GM12878 (cell line): ENCODE measurements at regions not wholly inside any gene's neighbourhood (a gene's known extent, or its start where the extent isn't known, plus 50 kb on each side); places are given as distances from the start of the nearest gene placed in this dataset.

ENCODE experiments used
- CTCF ChIP-seq, 3 experiments: IDR thresholded peaks in 2 of 3; conservative IDR thresholded peaks in 1 of 3; 2 replicates each; pipeline ENCODE4 v1.5.1; 2011; ENCODE audit warnings: low read depth in 3 of 3, low read length in 3 of 3, mild to moderate bottlenecking in 3 of 3, control low read depth in 2 of 3, moderate library complexity in 2 of 3, inconsistent platforms in 1 of 3, mixed read lengths in 1 of 3; ENCODE audit not compliant: control insufficient read depth in 2 of 3, insufficient read depth in 1 of 3; ENCODE audit errors: extremely low read depth in 1 of 3
- EP300 ChIP-seq, 2 experiments: fragments of 150-350 bp in 1 of 2; IDR thresholded peaks; 2 replicates each; pipeline ENCODE4 v1.6.1; 2011 to 2012; ENCODE audit warnings: low read depth in 2 of 2, low read length in 2 of 2, borderline replicate concordance in 1 of 2, improper control_type of control experiment in 1 of 2, inconsistent platforms in 1 of 2; ENCODE audit not compliant: control insufficient read depth in 1 of 2
- ESRRA ChIP-seq: IDR thresholded peaks from 2 replicates; pipeline ENCODE4 v1.6.1; 2012; ENCODE audit warnings: mild to moderate bottlenecking, low read length, improper control_type of control experiment
- FOXM1 ChIP-seq: IDR thresholded peaks from 2 replicates; pipeline ENCODE4 v1.6.1; 2012; ENCODE audit warnings: low read depth, mild to moderate bottlenecking, inconsistent platforms, low read length, moderate library complexity
- PAX5 ChIP-seq: IDR thresholded peaks from 2 replicates; pipeline ENCODE4 v1.6.1; 2011; ENCODE audit warnings: low read depth, low read length, borderline replicate concordance
- POLR2AphosphoS5 ChIP-seq: IDR thresholded peaks from 2 replicates; pipeline ENCODE4 v1.6.1; 2011; ENCODE audit warnings: mild to moderate bottlenecking, low read length, inconsistent platforms
- SRF ChIP-seq, 2 experiments: IDR thresholded peaks; 2 replicates each; pipeline ENCODE4 v1.6.1; 2011; ENCODE audit warnings: low read depth in 2 of 2, low read length in 2 of 2, mild to moderate bottlenecking in 1 of 2, moderate library complexity in 1 of 2
- ZBTB33 ChIP-seq: fragments of 450-650 bp; IDR thresholded peaks from 2 replicates; pipeline ENCODE4 v1.6.1; 2017; ENCODE audit warnings: mild to moderate bottlenecking
- TF ChIP-seq, protein P1 (sequence below): IDR thresholded peaks from 2 replicates; pipeline ENCODE4 v1.6.1; 2011; ENCODE audit warnings: borderline replicate concordance, low read depth, mild to moderate bottlenecking, moderate library complexity, low read length; ENCODE audit not compliant: insufficient read depth, poor library complexity, severe bottlenecking
- TF ChIP-seq, protein P2 (sequence below): IDR thresholded peaks from 2 replicates; pipeline ENCODE4 v1.6.1; 2012; ENCODE audit warnings: low read depth, low read length, improper control_type of control experiment

- no peak for TF ChIP-seq PAX5
- no peak for TF ChIP-seq SRF (IDR thresholded peaks at IDR 0.05; ENCODE audit: low read depth in 2 of 2, low read length in 2 of 2)
- TF ChIP-seq, protein P1, sequence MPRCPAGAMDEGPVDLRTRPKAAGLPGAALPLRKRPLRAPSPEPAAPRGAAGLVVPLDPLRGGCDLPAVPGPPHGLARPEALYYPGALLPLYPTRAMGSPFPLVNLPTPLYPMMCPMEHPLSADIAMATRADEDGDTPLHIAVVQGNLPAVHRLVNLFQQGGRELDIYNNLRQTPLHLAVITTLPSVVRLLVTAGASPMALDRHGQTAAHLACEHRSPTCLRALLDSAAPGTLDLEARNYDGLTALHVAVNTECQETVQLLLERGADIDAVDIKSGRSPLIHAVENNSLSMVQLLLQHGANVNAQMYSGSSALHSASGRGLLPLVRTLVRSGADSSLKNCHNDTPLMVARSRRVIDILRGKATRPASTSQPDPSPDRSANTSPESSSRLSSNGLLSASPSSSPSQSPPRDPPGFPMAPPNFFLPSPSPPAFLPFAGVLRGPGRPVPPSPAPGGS, result no peak
- TF ChIP-seq POLR2AphosphoS5, result no peak
- TF ChIP-seq ESRRA, result no peak
- TF ChIP-seq CTCF (IDR thresholded peaks at IDR 0.05 in 2 of 3, conservative IDR thresholded peaks at IDR 0.05 in 1 of 3; ENCODE audit: control insufficient read depth in 2 of 3, extremely low read depth in 1 of 3, insufficient read depth in 1 of 3, low read depth in 3 of 3, low read length in 3 of 3), result no peak
- TF ChIP-seq, protein P2, sequence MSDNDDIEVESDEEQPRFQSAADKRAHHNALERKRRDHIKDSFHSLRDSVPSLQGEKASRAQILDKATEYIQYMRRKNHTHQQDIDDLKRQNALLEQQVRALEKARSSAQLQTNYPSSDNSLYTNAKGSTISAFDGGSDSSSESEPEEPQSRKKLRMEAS, result no peak
- no peak for TF ChIP-seq EP300 (IDR thresholded peaks at IDR 0.05; ENCODE audit: borderline replicate concordance in 1 of 2, control insufficient read depth in 1 of 2, low read depth in 2 of 2, low read length in 2 of 2)
- TF ChIP-seq ZBTB33, result no peak
- no peak for TF ChIP-seq FOXM1
Measured at GRCh38 chr2:46850742-46851141, 64.9 kb downstream of the MCFD2 start.
